HG03060 (cell line): ENCODE measurements at regions not wholly inside any gene's neighbourhood (a gene's known extent, or its start where the extent isn't known, plus 50 kb on each side); places are given as distances from the start of the nearest gene placed in this dataset.
A peak's percentile ranks its signal among the peaks of the same experiment; 100 is the strongest.

Source experiments
- ATAC-seq: cut with Tn5 transposase; IDR thresholded peaks from one replicate; pipeline ENCODE4 v1.9.1; 2021; ENCODE audit warnings: low read depth, moderate number of reproducible peaks; ENCODE audit not compliant: unreplicated experiment

DNA sequence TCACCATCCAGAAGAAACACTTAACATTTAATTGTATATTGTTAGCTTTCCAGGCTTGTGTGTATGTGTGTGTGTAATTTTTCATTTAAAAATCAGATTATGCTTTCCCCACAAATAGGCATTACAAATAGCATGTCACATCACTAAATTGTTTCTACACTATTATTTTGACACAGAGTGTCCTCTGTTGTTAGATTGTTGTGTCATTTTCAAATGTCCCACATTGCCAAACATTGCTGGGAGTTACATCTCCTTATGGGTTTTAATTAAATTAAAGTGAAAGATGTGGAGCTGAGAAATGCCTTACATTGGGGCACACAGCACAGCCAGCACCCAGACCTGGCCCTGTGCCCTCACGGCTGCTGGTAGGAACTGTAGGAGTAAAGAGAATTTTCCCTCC is 295.6 kb downstream of the ZEB1 start:
- no peak for ATAC-seq

DNA sequence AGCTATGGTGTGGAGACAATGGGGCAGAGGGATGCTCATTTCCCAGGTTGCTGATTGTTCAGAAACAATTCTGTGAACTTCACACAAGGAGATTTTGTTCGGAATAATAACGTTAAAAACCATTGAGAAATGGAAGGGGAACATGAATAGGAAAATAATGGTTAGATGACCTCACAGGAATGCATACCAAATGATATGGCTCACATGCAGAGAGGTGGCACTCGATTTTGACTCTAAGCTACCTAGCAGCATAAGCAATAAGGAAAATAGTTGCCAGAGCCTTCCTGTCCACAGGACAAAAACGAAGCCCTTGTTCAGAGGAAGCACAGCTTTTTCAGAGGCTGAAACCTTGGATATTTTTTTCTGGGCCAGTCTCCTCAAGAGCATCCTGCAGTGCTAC is 293.1 kb downstream of the ZEB1 start:
- ATAC-seq = no peak

DNA sequence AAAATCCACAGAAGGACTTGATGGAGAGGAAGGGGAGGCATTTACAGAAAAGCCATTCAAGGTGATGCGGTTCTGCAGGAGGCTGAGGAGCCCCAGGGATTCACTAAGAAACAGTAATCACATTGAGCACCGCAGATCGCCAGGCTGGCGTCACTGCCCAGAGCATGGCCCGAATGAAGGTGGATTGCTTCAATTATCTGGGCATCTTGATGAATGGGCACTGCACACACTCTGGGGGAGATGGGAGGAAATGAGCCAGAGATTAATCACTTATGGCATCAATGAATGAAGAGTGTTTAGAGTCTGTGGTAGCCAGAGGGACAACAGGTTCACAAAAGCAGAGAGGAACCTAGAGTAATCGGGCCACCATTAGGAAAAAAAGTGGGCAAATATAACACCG is 292.1 kb downstream of the ZEB1 start:
- ATAC-seq = no peak

DNA sequence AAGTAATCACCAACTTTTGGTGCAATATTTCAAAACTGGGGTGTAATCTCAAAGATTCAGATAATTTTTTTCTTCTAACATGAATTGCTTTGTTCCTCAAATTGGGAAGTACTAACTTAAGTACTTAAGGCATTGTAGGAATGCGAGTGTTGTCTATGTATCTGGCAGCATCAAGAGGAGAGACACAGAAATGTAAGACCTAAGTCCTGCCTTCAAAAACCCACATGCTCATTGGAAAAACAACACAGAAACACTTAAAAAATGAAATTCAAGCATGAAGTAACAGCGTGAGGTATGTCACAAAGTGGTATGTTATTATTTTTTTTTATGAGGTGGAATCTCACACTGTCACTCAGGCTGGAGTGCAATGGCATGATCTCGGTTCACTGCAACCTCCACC is 288.5 kb downstream of the ZEB1 start:
- no peak for ATAC-seq

DNA sequence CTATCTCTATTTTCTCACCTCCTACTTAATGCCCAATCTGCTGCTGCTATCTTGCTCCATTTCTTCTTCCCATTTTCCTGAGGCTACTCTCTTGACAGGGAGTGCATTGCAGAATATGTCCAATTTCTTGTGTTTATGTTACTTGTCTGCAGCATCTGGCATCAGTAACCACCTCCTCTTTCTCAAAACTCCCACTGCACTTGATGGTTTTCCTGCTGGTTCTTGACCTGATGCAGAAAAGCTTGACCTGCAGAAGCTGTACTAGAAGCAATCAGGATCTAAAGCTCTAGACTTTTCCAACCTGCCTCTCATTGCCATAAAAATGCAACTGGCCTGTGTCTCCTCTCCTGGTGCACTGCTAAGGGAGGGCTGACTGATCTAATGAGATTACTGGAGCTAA is 287.8 kb downstream of the ZEB1 start:
- no peak for ATAC-seq

DNA sequence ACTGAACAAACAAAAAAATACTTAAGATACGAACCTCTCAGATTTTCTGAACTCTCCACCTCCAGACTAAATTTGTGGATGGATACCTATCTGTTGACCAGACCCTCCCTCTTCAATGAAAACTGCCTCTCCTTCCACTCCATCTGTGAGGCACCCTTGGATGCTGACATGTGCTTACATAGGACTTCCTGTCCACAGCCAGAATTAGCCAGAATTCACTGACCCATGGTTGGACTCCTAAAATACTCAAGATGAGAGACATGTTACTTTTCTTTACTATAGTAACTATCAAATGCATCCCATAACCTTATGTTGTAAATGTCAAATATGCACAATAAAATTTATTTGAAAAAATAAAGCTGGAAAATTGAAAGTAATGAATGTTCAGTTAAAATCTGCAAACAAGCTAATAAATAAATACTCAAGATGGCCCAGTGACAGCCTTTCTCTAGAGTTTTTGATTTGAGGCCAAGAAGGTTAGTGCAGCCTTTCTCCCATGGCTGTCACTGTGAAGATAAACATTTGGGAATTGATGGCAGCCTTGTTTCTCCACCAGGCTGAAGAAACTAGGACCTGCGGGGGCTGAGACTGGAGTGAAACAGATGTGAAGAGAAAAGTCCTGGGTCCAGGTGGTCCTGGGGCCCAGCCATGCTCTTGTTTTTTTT is 287.0 kb downstream of the ZEB1 start:
- no peak for ATAC-seq

DNA sequence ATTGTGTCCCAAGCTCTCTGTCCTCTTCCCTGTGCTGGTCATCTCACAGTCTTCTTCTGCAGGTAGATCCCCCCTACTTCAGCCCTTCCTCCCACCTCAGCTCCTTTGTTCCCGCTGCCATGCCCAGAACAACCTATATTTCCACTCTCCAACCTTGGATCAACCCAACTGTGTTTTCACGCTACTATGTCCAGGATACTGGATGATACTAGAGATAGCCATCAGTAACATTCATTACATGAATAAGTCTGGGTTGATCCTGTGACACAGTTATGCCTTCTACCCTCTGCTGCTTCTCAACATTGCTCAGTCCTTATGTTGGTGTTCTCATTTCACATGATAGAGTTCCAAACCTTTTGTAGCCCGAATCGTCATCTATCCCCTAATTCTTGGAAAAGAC is 286.4 kb downstream of the ZEB1 start:
- ATAC-seq = no peak

DNA sequence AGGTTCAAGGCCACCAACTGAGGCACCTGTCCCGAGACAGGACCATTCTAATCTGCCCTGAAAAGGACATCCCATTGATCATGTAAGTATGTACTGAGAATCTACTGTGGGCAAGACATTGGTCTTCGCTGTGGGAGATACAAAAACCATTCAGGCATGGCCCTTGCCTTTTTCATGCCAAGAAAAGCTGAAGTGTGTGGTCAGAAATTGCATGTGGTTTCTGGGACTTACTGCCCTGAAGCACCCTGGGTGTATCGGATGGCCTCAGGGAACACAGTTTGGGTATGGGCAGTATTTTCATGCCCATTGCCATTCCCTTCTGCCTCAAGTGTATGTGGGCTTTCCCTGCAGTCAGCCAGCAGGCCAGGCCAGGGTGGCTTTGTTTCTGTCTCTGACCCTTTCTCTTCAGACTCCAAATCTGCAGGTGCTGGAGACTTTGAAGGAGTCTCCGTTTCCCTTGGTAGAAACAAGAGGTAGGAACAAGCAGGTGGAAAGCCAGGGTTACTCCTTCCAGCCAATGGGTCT is 285.7 kb downstream of the ZEB1 start:
- ATAC-seq = no peak

DNA sequence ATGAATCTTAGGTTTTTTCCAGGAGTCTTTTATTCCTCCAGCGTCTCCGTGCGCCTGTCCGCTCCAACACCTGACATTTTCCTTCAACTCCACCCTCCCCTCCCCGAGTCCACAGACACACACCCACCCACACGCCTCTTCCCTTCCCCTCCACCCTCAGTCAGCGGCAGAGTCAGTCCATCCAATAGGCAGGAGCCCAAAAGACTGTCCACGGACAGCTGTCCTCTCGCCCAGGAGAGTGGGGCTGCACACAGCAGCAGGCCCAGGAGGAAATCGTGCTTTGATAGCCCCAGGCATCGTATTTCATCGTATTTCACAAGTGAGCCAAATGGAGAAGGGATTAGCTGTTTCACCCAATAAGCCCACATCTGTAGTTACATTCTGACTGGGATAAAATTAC is 285.1 kb downstream of the ZEB1 start:
- no peak for ATAC-seq

DNA sequence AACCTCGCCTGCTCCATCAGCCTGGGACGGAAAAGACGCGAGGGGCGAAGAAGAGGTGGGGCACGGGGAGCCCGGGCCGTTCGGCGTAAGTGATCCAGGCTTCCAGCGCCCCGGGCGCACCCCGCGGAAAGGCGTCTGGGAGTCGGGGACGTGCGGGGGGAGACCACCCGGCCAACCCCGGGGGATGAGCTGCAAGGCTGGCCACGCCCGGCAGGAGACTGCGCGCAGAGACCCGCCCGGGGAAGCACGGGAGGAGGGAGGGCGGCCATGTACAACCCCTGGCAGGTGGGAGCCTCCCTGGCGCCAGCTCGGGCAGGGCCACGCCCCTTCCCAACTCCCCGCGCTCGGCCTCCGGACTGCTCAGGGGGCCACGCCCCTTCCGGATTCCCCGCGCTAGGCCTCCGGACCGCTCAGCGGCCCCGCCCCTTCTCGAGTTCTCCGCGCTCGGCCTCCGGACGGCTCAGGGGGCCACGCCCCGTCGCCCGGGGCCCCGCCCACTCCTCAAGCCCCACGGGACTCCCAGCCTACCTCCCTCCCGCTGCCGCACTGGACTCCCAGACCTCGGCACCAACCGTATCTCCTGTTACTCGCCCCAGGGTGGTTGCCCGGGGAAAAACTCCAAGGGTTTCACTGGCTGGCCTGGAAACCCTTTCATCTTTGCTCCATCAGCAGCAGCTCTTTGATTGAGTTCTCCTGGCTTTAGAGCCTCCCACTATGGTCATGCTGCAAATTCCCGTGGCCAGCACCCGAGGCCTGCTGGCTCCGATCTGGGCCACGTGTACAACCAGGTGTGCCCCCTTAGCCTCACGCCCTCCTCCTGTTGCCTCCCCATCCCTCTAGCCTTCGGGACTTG is 284.4 kb downstream of the ZEB1 start:
- ATAC-seq = peak; percentile 81

DNA sequence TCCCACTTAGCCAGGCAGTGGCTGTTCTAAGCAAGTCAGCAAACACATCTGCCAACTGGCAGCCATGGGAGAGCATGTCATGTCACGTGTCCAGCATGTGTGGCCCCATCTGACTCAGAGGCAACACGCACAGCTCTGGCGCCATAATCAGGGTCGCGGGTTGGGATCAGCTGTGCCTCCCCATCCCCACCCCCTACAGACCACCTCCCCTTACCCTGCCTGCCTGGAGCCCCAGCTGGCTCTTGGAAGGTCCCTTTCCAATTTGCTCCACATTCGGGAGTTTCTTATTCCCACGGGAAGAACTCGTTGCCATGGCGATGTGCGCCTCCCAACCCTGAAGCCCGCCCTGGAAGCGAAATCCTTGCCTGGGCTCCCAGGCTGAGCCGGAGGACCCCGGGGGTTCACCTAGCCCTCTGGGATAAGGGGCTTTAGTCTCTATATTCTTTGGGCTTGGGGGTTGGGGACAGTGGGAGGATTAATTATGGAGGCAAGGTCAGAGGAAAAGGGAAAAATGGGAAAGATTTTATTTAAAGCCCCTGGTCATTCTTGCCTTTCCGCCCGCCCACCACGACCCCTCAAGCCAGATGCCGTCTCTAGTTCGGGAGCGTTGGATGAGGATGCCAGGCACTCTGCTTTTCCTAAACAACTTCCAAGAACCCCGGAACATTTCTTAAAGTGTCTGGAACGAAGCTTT is 283.7 kb downstream of the ZEB1 start:
- no peak for ATAC-seq

DNA sequence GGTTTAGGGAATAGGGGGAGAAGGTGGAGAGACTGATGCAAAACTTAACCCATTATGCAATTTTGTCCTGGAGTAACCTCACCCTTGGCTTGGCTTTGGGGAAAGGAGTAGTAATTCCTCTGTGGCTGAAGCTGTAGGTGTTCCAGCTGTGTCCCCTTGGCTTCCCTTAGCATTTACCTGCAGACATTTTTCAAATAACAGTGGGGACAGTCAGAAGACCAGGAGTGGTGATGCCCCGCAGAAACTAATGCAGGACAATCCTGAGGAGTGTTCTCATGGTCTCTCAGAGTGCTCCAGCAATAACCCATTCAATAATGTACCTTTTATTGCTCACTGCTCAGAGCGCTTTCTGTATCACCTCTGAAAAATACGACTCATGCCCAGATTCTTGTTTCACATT is 282.1 kb downstream of the ZEB1 start:
- ATAC-seq = no peak

DNA sequence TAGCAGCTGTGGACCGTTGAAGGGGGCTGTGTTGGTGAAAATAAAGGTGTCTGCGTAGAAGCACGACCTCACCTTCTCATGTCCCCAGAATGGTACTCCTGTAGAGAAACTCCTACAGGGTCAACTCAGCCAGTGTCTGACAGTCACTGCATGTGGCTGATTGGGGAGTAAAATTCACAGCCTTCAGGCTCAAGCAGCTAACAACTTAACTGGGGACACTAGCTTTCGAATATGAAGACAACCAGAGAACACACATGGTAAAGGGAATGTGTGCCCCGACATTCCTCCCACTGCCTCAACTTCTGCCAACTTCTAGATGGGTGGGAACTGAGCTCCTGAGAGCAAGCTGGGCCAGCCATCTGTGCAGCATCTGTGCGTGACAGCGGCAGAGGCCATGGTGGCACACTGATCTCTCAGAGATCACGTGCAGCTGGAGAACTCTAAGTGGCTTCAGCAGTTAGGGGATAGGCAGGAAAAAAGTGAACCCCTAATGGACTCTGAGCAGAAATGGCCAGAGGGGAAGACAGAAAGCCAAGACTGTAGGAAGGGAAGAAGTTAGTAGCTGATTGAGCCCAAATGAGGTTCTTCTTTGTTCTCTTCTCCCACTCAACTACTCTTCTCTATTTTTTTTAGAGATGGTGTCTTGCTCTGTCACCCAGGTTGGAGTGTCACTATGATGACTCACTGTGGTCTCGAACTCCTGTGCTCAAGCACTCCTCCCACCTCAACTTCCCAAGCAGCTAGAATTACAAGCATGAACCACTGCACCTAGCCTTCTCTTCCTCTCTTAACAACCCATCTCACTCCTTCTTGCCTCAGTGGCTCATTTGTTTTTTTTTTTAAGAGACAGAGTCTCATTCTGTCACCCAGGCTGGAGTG is 280.8 kb downstream of the ZEB1 start:
- ATAC-seq = no peak

DNA sequence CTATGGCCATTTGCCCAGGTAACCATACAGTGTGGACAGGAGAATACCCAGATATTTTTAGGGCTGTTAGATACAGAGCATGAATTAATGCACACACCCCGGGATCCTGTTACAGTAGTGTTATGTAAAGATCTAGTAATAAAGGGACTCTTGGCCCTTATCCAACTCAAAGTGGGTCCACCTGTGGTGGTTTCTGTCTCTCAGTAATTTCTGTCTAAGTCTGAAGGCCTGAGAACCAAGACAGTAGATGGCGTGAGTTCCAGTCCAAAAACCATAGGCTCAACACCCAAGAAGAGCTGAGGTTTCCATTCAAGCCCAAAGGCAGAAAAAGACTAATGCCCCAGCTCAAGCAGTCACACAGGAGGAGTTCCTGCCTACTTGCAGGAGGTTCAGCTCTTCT is 277.7 kb downstream of the ZEB1 start:
- ATAC-seq = no peak

DNA sequence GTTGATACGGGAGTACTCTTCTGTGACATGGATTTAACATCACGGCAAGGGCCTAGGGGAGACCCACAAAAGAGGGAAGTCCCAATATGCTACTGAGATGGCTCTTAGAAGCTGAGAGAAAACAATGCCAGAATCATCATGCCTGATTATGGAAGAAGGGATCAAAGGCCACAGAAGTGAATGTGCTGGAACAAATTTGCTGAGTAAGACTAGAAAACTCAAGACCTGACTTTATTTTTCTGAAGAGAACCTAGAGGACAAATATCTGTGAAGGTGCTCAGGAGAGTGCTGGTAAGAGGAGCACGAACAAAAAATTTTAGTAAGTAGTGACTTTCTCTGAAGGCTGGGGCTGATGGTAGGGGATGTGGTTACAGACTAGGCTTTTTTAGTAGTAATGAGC is 277.0 kb downstream of the ZEB1 start:
- no peak for ATAC-seq

DNA sequence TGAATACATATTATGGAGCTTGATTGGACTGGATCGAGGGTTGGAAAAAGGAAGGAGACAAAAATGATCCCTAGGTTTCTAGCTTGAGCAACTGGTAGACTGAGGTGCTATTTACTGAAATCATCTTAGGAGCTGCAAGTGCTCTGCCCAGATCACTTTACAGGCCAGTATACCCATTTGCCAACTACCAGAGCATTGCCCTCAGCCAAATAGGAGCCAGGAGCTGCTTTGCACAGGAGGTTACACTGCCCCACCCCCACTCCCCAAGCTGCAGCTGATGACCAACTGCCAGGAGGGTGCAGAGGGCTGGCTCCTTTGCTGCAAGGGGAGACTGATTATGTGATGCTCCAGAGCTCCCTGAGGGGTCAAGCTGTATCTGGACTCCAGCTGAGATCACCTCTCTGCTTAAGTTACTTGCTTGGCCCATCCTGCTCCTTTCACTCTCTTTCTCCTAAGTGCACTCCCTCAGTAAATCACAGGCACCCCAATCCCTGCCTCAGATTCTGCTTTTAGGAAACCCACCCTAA is 275.4 kb downstream of the ZEB1 start:
- ATAC-seq = no peak

DNA sequence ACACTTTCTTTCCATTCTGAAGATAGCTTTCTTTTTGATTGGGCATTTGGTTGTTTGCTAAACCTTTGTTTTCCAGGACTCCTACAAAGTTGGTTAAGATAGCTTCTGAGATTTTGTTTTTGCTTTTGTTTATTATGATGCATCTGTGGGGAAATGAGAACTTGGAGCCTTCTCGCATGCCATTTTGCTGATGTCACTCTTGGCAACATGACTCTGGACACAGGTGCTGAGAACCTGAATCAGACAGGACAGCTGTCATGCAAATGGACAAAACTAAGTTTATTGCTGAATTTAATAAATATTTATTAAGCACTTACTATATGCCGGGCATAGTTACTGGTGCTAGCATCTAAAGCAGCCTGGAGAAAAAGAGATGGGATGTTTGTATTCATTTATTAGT is 274.1 kb downstream of the ZEB1 start:
- ATAC-seq = no peak

DNA sequence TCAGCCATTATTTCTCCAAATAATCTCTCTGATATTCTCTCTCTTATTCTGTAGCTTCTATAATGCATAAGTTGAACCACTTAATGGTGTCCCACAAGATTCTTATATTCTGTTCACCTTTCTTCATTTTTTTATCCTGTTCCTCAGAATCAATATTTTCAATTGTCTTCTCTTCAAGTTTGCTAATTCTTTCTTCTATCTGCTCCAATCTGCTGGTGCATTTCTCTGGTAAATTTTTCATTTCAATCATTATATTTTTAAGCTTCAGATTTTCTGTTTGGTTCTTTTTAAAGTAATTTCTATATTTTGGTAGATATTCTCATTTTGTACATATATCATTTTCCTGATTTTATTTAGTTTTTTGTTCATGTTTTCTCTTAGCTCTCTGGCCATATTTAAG is 272.6 kb downstream of the ZEB1 start:
- no peak for ATAC-seq

DNA sequence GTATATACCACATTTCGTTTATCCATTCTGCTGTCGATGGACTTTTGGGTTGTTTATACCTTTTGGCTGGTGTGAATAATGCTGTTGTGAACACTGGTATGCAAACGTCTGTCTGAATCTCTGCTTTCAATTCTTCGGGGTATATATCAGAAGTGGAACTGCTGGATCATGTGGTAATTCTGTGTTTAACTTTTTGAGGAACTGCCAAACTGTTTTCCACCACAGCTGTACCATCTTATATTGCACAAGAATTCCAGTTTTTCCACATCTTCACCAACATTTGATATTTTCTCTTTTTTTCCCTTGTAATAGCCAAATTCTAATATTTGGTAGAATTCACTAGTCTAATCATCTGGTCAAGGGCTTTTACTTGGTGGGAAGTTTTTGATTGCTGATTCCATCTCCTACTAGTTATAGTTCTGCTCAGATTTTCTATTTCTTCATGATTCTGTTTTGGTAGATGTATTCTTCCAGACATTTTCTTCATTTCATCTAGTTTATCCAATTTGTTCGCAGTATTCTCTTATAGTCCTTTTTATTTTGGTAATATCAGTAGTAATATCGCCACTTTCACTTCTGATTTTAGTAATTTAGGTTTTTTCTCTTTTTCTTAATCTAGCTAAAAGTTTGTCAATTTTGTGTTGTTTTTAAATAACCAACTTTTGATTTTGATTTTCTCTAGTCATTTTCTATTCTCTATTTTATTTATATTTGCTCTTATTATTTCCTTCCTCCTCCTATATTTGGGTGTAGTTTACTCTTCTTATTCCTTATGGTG is 271.2 kb downstream of the ZEB1 start:
- ATAC-seq = no peak
